GM20000 (cell line): ENCODE measurements at regions not wholly inside any gene's neighbourhood (a gene's known extent, or its start where the extent isn't known, plus 50 kb on each side); places are given as distances from the start of the nearest gene placed in this dataset.

ENCODE experiments used
- DNase-seq: peaks from one replicate; pipeline ENCODE4 v3.0.0; 2012; ENCODE audit warnings: low spot score
- CTCF ChIP-seq: IDR thresholded peaks from 2 replicates; pipeline ENCODE4 v1.5.1; 2012; ENCODE audit warnings: mild to moderate bottlenecking, control low read depth; ENCODE audit errors: extremely low read depth, missing control alignments

- TF ChIP-seq CTCF: no peak
- no peak for DNase-seq
Measured at GRCh38 chr2:18803141-18803939, 214.0 kb upstream of the NT5C1B start.

GRCh38 chr2:18800240-18800971 lies 211.0 kb upstream of the NT5C1B start:
- TF ChIP-seq CTCF: no peak
- DNase-seq: no peak

- no peak for TF ChIP-seq CTCF
- DNase-seq: no peak
Measured at GRCh38 chr2:18799397-18799796, 210.0 kb upstream of the NT5C1B start.

GRCh38 chr2:18797133-18797845 lies 207.9 kb upstream of the NT5C1B start:
- no peak for TF ChIP-seq CTCF
- DNase-seq: no peak

- TF ChIP-seq CTCF: no peak
- DNase-seq: no peak
Measured at GRCh38 chr2:18795906-18796305, 206.5 kb upstream of the NT5C1B start.

- no peak for TF ChIP-seq CTCF
- no peak for DNase-seq
Measured at GRCh38 chr2:18792684-18793083, 203.3 kb upstream of the NT5C1B start.

GRCh38 chr2:18792226-18792629 lies 202.9 kb upstream of the NT5C1B start:
- DNase-seq: no peak
- no peak for TF ChIP-seq CTCF
